ENCODE measurements at regions not wholly inside any gene's neighbourhood (a gene's known extent, or its start where the extent isn't known, plus 50 kb on each side); places are given as distances from the start of the nearest gene placed in this dataset.

DNA sequence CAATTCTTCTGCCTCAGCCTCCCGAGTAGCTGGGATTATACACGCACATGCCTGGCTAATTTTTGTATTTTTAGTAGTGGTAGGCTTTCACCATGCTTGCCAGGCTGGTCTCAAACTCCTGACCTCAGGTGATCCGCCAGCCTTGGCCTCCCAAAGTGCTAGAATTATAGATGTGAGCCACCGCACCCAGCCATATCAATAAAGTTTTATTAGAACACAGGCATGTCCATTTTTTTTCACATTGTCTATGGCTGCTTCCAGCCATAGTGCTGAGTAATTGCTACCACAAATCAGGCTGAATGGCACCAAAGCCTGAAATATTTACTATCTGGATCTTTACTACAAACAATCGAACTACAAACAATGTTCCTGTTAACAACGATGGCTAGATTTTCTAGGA, 114.4 kb upstream of the IRX6 start:
- Histone ChIP-seq H3K27me3 (ENCODE audit: control insufficient read depth in 2 of 2, insufficient read depth in 2 of 2, low read length in 2 of 2) (no peaks in the 10 kb centered on the region), H3K4me2 (ENCODE audit: insufficient read depth, low read length) (no peak overlapping the region), H3K27ac (ENCODE audit: insufficient read depth, low read depth, low read length) (no peak overlapping the region), H3K4me1 (ENCODE audit: control insufficient read depth, extremely low read depth, insufficient read depth, low read length) (no peaks in the 10 kb centered on the region), H3K36me3 (ENCODE audit: control insufficient read depth in 2 of 2, extremely low read depth in 1 of 2, insufficient read depth in 2 of 2, low read length in 2 of 2) (no peaks in the 10 kb centered on the region), H2AFZ (ENCODE audit: low read depth, low read length) (no peak overlapping the region), H3K79me2 (ENCODE audit: control insufficient read depth, insufficient read depth, low read length) (no peaks in the 10 kb centered on the region), H3K9me1 (replicated peaks; ENCODE audit: control insufficient read depth, extremely low read depth, insufficient read depth, low read length) (no peaks in the 10 kb centered on the region), H3K4me3 (replicated peaks in 1 of 3; ENCODE audit: insufficient read depth in 1 of 3, low read depth in 1 of 3, low read length in 3 of 3) (no peak overlapping the region), H4K20me1 (replicated peaks; ENCODE audit: control insufficient read depth, extremely low read depth, insufficient read depth, low read length) (no peaks in the 10 kb centered on the region), H3K9me3 (replicated peaks; ENCODE audit: control insufficient read depth, insufficient read depth, low read length) (no peaks in the 10 kb centered on the region), H3K9ac (replicated peaks; ENCODE audit: extremely low read depth, insufficient read depth, low read length) (no peak overlapping the region)
- no TSS peak for BruUV-seq (replicated peaks)
- DNase-seq (ENCODE audit: low read depth, low spot score) (no peak), FAIRE-seq (no peak)
- CTCF ChIA-PET: no interaction called here
- TF ChIP-seq FOS (IDR thresholded peaks at IDR 0.05; ENCODE audit: borderline replicate concordance, insufficient read depth, low read length): no peak
- TF ChIP-seq JUN (IDR thresholded peaks at IDR 0.05; ENCODE audit: borderline replicate concordance, insufficient read depth, insufficient read length, low read depth): no peak
- no peak for TF ChIP-seq POLR2A (IDR thresholded peaks at IDR 0.05; ENCODE audit: low read depth, low read length)
- TF ChIP-seq CTCF (IDR thresholded peaks at IDR 0.05; ENCODE audit: extremely low read depth in 1 of 2, insufficient read depth in 1 of 2, low read depth in 1 of 2, low read length in 2 of 2): no peak
- TF ChIP-seq GATA2 (IDR thresholded peaks at IDR 0.05; ENCODE audit: insufficient read depth, insufficient read length, low read depth, low read length): no peak
- no peak for TF ChIP-seq POLR2AphosphoS5 (IDR thresholded peaks at IDR 0.05; ENCODE audit: insufficient read depth, low read depth, low read length)
- TF ChIP-seq EZH2 (IDR thresholded peaks at IDR 0.05; ENCODE audit: borderline replicate concordance, low read depth, low read length, severe bottlenecking): no peak
- no peak for TF ChIP-seq MYC (IDR thresholded peaks at IDR 0.05; ENCODE audit: low read depth, low read length)
- TF ChIP-seq, protein P1, sequence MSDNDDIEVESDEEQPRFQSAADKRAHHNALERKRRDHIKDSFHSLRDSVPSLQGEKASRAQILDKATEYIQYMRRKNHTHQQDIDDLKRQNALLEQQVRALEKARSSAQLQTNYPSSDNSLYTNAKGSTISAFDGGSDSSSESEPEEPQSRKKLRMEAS (IDR thresholded peaks at IDR 0.05; ENCODE audit: insufficient read depth, insufficient read length): no peak
- POLR2A ChIA-PET: no interaction called here
- intact Hi-C loops (cut with micrococcal nuclease): no loop called here
- dilution Hi-C loops (cut with MboI; ENCODE audit: extremely low pct_ligation_motif_present, low sequenced_read_pairs): no loop called here

Measured in endothelial cell of umbilical vein (primary cell).